HG02884 (cell line): ENCODE measurements at regions not wholly inside any gene's neighbourhood (a gene's known extent, or its start where the extent isn't known, plus 50 kb on each side); places are given as distances from the start of the nearest gene placed in this dataset.

Experiments
- ATAC-seq: cut with Tn5 transposase; IDR thresholded peaks from one replicate; pipeline ENCODE4 v1.9.1; 2021; ENCODE audit warnings: mild to moderate bottlenecking, moderate library complexity; ENCODE audit not compliant: unreplicated experiment

DNA sequence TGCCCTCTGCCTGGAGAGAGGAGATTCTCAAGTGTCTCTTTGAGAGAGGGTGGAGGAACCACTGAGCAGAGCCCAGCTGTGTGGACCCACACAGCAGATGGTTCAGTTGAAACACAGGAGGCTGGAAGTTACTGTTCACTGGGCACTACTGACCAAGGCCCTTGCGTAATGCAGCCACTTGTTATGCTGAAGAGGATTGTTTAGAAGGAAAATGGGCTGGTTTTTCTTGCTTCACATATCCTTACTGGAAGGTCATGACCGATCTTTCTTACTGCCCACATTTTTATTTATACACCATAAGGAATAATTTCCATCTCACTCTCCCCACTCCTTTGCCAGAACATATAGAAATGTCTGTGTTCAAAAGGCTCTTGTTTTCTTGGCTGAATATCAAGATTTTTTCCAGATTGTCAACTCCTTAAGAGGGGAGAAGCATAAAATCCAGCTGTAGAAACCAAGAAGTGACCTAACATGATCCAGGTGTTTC, 375.1 kb upstream of the DDHD1 start:
- no peak for ATAC-seq

DNA sequence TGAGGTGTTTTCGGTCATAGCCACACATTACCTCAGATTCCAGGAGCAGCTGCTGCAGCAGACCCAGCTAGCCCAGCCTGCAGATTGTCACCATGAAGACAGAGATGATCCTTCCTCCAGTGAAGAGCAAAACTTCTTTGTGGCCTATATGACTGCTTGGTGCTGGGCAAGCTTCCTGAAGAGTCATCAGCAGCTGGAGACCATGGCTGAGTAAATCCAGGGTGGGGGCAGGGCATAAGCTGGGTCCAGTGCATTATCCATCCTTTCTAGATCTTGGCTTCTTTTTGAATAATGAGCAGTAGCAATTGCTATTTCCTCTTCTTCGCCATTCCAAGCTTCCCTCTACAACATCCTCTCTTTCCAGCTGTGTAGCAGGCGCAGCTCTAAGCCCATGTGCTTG, 373.1 kb upstream of the DDHD1 start:
- no peak for ATAC-seq

DNA sequence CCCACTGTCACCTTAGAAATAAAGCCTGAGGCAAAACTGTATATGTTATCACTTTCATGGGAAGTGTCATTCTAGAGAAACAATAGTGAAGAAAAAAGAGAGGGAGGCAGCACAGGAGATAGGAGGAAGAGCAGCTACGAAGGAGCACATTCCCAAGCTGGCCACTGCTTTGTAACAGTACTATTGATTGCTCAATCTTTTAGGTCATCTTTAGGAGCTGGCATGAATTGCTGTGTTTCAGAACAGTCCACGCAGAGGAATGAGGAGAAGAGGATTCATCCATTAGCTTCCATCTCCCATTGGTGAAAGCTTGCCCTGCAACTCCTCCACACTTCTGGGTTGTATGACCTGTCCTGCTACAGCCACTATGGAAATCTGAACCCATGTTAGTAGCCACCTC, 372.5 kb upstream of the DDHD1 start:
- no peak for ATAC-seq

DNA sequence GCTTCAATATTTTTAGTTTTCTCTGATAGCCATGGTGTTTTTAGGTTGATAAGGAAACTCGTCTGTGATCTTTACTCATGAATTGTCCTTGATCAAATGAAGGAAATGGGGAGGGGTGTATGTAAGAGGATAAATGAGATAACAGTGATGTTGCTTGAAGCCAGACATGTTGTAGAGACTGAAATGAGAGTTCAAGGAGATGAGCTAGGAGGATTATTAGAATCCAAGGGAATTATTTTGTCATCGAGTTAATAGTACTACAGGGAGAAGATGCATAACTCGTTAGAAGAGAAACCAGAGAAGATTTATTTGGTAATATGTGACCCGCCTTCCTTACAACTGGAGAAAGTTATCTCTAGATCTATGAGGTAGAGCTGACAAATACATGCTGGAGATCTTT, 371.3 kb upstream of the DDHD1 start:
- no peak for ATAC-seq

DNA sequence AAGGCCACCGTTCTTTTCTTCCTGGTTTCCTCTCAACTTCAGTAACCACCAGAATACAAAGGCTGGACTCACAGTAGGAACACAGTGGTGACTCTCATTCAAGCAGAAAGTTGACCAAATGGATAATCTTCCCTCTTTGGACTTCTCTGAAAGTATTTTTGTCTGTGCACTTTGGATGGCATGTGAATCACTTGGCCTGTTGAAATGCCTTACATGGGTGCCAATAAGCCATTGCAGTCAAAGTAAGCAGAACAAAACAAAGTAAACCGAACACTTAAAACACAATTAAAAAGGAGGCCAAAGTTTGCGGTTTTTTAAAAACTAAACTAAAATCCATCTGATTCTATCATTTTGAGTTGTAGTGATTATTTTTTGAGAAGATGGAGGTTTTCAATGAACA, 370.1 kb upstream of the DDHD1 start:
- no peak for ATAC-seq

DNA sequence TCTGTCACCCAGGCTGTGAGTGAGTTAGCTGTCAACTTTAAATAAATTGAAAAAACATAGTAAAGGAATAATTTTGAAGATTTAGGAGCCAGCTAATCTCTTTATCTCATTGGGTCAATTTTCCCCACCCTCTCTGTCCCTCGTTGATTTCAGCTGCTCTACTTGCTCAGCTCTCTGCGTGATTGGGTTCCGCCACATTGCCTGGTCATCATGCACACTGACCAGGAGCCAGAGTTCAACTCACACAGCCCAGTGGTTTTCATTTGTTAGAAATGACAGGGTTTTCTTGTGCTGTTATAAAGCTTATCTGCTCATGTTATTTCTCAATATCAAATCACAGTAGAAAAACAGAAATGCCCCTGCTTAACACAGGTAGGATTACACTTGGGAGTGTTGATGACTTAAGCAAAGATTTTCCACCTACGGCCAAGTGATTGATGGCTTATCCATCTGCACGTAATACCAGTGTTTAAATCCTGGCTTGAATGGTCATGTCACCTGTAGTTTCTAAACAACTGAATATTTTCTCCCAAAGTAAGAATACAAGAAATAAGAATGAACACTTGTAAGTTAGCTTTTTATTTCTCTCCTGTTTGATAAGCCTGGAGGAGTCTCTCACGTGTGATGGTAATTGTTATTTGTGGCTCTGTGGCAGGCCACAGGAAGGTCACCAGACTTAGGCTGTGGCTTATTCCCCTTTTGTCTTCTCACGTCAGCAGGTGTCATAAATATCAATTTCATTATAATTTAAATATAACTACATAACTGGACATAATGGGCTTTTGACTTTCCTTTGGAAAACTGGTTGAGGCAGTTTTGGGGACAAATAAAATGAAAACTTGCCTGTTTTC, 367.2 kb upstream of the DDHD1 start:
- no peak for ATAC-seq

DNA sequence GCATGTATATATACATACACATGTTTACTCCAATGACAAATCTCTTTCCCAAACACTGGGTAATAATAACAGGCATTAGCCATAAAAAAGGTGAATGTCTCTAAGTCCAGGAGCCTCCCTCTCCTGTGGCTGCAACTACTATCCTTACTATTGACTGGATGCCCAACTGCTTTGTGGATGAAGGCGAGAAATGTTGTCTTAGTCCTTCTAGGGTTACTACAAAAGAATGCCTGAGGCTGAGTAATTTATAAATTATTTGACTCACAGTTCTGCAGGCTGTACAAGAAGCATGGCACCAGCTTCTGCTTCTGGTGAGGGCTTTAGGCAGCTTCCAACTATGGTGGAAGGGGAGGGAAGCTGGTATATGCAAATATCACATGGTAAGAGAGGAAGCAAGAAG, 366.0 kb upstream of the DDHD1 start:
- no peak for ATAC-seq

DNA sequence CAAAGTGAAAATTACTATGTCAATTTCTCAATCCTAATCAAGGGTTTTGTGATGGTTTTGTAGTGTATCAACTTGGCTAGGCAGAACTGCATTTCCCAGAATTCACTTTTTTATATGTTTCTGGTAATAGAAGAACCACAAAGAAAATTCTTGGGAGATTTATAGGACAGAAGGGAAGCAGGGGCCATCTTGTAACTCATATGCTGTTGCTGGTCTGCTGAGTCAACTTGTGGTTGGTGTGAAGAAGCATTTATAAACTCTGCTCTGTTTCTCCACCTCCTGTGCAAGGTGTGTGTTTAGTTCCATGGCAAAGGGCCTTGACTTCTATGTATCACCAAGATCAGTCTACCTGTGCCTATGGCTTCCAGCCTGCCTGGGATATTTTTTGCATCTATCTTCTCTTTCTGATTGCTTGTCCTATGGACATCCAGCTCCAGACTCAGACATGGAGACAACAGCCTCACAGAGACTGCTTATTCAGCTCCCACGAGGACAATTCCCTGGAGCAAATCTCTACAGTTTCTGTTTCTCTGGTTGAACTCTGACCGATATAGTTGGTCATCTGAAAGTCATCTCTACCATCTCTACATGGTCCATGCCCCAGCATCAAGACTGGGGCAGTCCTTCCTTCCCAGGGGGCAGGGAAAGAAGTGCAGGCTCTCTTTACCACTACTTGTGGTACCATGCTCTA, 364.3 kb upstream of the DDHD1 start:
- no peak for ATAC-seq

DNA sequence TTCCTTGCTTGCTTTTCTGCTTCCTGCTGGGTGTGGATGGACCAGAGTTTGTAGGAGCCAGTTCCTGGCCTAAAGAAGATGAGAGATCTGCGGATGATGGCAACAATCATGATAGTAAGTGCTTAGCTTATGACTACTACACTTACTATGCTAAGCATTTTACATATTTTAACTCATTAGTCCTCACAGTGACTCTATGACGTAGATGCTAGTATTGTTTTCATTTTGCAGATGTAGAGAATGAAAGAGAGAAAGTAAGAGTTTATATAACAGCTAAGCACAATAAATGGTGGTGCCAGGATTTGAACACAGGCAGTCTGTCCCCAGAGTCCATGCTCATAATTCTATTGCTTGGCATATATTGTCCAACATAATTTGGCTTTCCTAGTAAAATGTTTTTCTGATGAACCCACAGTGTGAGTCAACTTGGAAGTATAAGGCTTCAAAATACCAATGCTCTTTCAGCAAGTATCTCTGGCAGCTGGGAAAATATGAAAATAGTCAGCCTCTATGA, 363.2 kb upstream of the DDHD1 start:
- ATAC-seq, result no peak

DNA sequence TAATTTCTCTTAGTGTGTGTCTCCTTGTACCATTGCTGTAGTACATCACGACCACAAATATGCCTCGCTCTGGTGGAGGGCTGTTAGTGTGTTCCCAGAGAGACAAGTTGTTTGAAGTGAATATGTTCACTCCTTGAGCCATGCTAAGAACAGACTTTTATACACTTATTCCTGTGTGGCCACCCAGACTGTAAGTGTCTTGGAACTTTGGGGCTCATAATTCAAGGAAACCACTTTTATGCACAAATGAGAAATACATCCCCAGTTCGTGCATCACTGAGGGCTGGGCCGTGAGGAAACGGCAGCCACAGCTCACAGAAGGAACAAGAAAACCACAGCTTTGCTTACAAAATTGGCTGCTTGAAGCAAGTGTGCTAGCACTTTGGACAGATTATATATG, 362.2 kb upstream of the DDHD1 start:
- no peak for ATAC-seq

DNA sequence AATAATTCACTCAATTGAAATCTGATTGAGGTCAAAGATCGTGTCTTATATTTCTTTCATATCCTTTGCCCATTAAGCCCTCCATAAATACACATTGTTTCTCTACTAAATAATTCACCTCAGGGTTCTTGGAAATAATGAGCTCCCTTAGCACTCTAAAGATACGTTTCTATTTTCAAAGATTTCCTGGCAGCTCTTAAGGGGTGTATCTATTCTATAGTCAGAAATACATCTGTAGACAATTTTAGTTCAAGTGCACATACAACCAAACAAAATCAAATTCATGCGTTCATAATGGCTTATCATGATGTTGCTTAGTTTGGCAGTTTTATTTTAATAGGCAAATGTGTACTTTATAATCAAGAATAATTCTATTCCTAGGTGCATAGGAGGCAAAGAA, 361.1 kb upstream of the DDHD1 start:
- ATAC-seq, result no peak

DNA sequence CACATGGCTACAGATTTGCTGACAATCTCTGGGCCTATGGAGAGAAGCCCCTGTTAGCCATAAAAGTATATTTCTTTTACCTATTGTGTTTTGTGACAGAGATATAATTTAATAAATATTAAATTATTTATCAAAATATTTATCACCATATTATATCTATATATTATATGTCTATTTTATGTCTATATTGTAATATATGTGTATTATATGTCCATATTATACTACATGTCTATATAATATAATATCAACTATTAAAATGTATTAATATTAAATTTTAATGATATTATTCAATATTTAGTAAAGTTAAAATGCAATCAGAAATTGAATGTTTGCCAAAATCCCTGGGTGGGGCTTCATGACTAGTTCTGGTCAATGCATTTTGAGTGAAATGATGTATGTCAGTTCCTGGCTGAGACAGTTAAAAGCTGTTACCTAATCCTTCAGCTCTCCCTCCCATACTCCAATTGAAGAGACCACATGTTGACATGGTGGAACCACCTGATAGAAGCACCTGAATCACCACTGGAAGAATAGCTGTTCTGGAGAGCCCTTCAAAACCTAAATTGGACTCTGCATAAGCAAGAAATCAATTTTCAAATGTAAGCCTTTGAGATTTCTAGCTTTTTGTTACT, 357.3 kb upstream of the DDHD1 start:
- no peak for ATAC-seq

DNA sequence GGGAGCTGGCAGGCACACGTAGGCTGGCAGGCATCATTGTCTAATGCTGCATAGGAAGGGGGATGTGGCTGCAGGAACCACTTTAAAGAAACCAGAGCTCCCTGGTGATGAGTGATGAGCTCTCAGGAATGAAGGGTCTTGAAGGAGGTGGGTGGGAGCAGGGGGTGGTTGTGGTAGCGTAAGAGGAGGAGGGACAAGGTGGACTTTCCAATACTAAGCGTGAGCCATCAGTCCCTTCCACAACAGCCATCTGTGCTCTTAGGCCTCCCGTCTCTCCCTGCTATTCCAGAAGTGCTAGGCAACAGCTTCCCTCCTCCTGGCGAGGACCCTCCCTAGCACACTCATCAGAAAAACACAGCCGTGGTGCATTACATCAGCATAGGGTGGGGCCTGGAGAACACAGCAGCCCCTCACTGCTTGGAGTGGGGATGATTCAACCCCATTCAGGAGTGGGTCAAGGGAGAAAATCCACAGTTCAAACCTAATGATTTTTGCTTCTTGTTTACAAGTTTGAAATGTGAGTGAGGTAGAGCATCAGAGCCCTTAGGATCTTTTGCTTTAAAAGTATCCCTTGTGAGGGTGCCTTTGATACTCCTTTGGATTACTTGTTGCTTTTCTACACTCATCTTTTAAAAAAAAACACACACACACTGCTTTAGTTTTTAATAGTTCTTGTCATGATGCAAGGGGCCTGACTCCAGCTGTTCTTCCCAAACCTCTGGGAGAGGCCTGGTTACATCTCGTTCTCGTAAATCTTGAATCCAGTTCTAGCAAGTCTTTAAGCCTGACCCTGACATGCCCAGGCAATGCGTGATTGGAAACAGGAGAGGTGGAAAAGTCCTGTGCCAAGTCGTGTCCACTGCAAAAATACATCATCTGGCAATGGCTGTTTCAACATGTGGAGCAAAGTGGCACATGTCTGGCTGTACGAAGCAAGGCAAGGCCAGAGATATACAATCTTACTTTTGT, 356.4 kb upstream of the DDHD1 start:
- no peak for ATAC-seq

DNA sequence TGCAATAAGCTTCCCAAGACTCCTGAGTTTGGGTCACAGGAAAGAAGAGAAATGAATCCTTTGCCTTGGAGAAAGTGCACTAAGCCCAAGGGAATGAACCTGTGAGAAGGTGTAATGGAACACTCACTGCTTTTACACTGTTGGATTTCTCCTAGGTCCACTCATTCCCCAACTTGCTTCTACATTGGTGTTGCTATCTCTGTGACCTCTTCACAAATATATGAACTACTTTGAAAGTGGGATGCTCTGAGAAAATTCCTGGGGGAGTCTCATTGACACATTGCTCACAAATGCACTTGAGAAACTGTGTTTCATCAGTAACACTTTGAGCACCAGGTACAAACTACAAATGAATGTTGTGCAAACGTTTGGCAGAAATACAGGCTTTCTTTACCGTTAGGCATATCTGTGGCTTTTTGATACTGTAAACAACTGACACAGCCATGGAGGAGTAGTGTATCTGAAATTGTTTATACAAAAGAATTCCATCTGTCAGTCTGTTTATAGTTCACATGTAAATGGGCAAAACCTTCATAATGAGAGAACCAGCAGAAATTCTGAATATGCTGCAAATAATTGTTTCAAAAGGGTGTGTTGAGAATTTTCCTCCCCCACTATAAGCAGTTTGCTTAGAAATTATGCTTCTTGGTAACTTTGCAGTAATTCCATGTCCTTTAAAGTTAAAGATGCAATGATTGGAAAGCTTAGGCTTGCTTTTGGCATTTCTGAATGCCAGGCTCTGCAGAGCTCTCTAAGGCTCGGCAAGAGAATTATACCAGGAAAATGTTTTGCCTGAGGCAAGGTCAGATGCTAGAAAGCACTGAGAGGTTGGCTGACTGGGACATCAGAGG, 348.5 kb upstream of the DDHD1 start:
- ATAC-seq, result no peak

DNA sequence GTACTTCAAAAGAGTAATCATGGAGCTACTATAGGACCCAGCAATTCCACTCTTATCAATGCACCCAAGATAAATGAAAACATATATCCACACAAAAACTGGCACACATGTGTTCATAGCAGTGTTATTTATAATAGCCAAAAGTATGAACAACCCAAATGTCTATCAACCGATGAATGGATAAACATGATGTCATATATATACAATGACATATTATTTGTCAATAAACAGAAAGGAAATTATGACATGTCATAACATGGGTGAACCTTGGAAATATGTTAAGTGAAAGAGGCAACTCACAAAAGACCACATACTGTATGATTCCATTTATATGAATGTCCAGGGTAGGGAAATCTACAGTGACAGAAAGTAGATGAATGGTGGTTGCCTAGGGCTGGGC, 347.1 kb upstream of the DDHD1 start:
- ATAC-seq, result no peak

DNA sequence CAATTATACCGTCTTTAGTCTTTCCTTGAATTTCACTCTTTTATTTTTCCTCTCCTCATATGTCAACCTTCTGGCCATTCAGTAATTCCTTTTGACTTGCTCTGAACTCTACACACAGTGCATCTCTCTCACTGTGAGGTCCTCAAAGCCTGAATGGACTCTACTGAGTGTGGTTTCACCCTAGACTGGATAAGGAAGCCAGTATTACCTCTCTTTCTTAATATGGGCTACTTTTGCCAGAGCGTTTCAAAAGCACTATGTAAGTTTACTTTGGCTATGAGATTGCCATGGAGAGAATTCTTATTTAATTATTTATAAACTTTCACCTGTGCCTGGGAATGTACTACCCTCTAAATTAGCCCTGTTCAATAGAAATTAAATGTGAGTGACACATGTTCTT, 343.5 kb upstream of the DDHD1 start:
- no peak for ATAC-seq

DNA sequence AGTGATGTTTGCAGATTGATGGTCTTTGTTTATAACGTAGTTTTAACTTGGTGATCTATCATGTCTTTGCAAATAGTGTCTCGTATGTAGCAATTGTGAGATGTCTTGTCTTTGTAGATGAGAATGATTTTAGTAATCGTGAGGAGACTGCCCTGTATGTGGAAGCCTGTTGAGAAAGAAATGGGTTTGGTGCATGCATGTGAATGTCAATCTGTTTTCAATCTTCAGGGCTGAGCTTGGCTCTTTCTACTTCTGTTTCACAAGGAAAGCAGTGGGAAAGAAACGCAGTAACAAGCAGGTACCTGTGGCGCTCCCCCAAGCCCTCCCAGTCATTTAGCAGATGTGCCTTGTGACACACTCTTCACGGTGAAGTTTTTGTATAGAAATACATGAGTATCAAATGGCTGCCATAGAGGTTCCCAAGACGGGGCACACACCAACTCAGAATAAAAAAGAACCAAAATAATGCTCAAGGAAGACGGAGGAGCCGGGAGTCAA, 342.8 kb upstream of the DDHD1 start:
- no peak for ATAC-seq

DNA sequence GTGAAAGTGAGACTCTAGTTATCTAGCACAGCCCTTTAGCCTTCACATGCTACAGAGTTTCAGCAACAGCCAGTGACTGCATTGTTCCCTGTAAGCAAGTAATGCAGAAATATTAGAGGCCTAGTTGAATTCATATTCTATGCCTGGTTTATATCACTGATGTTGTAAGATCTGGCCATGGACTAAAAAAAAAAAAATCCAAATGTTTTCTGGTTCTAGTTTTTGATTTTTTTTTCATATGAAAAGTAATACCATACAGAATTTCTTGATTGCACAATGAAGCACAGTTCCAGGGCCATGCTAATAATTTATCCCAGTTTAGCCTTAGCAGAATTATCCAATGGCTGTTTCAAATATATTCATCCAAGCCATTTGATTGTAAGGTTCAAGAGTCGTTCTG, 341.5 kb upstream of the DDHD1 start:
- no peak for ATAC-seq

DNA sequence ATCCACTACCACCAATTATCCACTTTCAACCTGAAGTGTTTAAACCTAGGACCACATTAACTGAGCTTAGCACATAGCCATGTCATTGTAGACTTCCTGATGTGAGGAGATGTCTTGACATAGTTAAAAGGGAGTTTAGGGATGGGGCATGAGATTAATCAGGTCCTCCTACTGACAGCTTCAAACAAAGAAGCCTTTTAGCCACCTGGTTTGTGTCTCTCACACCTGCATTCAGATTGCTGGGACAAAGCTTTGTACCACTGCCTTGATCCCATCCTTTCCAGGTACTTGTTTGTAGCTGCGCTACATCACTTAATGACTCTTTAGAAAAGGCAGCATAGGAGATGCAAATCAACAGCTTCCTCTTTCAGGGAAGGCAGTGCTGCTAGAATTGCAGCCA, 340.7 kb upstream of the DDHD1 start:
- no peak for ATAC-seq
